ENCODE measurements at regions not wholly inside any gene's neighbourhood (a gene's known extent, or its start where the extent isn't known, plus 50 kb on each side); places are given as distances from the start of the nearest gene placed in this dataset.

- H3K9me2 ChIP-seq (replicated peaks; ENCODE audit: control insufficient read depth, low read length) = no peaks in the 10 kb centered on the region
- no peak overlapping the region for H3K27ac ChIP-seq (ENCODE audit: low read depth, low read length)
- no peak overlapping the region for H3K4me2 ChIP-seq (ENCODE audit: low read length)
- no peaks in the 10 kb centered on the region for H3K27me3 ChIP-seq (ENCODE audit: control insufficient read depth, low read length)
- no peak overlapping the region for H3K4me3 ChIP-seq (ENCODE audit: low read length)
- H3K79me2 ChIP-seq (ENCODE audit: control insufficient read depth, low read length) = no peaks in the 10 kb centered on the region
- no peaks in the 10 kb centered on the region for H3K9me3 ChIP-seq (ENCODE audit: control insufficient read depth, insufficient read depth, low read length)
- no peak for TF ChIP-seq EZH2phosphoT487 (IDR thresholded peaks at IDR 0.05; ENCODE audit: borderline replicate concordance, low read length)
- TF ChIP-seq CTCF (IDR thresholded peaks at IDR 0.05; ENCODE audit: low read depth, low read length, poor library complexity, severe bottlenecking) = no peak
- H3F3A ChIP-seq (ENCODE audit: control insufficient read depth, insufficient read depth) = no peaks in the 10 kb centered on the region
- no peaks in the 10 kb centered on the region for H3K4me1 ChIP-seq (ENCODE audit: control insufficient read depth, low read length)
- H3K36me3 ChIP-seq (ENCODE audit: control insufficient read depth, low read length) = no peaks in the 10 kb centered on the region
- H4K20me1 ChIP-seq (ENCODE audit: control insufficient read depth, insufficient read depth, low read depth, low read length) = no peaks in the 10 kb centered on the region
These were observed 132.5 kb downstream of the OSR1 start for GRCh38 chr2:19225931-19226330.

- Histone ChIP-seq H3F3A (ENCODE audit: control insufficient read depth, insufficient read depth) (no peaks in the 10 kb centered on the region), H3K27me3 (ENCODE audit: control insufficient read depth, low read length) (no peaks in the 10 kb centered on the region), H3K36me3 (ENCODE audit: control insufficient read depth, low read length) (no peaks in the 10 kb centered on the region), H3K4me2 (ENCODE audit: low read length) (no peak overlapping the region), H3K9me2 (replicated peaks; ENCODE audit: control insufficient read depth, low read length) (no peaks in the 10 kb centered on the region), H3K4me1 (ENCODE audit: control insufficient read depth, low read length) (no peaks in the 10 kb centered on the region), H4K20me1 (ENCODE audit: control insufficient read depth, insufficient read depth, low read depth, low read length) (no peaks in the 10 kb centered on the region), H3K4me3 (ENCODE audit: low read length) (no peak overlapping the region), H3K27ac (ENCODE audit: low read depth, low read length) (no peak overlapping the region), H3K79me2 (ENCODE audit: control insufficient read depth, low read length) (no peaks in the 10 kb centered on the region), H3K9me3 (ENCODE audit: control insufficient read depth, insufficient read depth, low read length) (no peaks in the 10 kb centered on the region)
- TF ChIP-seq CTCF (IDR thresholded peaks at IDR 0.05; ENCODE audit: low read depth, low read length, poor library complexity, severe bottlenecking) (no peak), EZH2phosphoT487 (IDR thresholded peaks at IDR 0.05; ENCODE audit: borderline replicate concordance, low read length) (no peak)
These were observed 133.3 kb downstream of the OSR1 start for GRCh38 chr2:19225126-19225525.

GRCh38 chr2:19224486-19224885 is 133.9 kb downstream of the OSR1 start:
- no peaks in the 10 kb centered on the region for H3F3A ChIP-seq (ENCODE audit: control insufficient read depth, insufficient read depth)
- H3K27me3 ChIP-seq (ENCODE audit: control insufficient read depth, low read length) = no peaks in the 10 kb centered on the region
- H4K20me1 ChIP-seq (ENCODE audit: control insufficient read depth, insufficient read depth, low read depth, low read length) = no peaks in the 10 kb centered on the region
- no peaks in the 10 kb centered on the region for H3K9me2 ChIP-seq (replicated peaks; ENCODE audit: control insufficient read depth, low read length)
- H3K4me1 ChIP-seq (ENCODE audit: control insufficient read depth, low read length) = no peaks in the 10 kb centered on the region
- H3K4me3 ChIP-seq (ENCODE audit: low read length) = no peak overlapping the region
- no peaks in the 10 kb centered on the region for H3K9me3 ChIP-seq (ENCODE audit: control insufficient read depth, insufficient read depth, low read length)
- TF ChIP-seq EZH2phosphoT487 (IDR thresholded peaks at IDR 0.05; ENCODE audit: borderline replicate concordance, low read length) (no peak), CTCF (IDR thresholded peaks at IDR 0.05; ENCODE audit: low read depth, low read length, poor library complexity, severe bottlenecking) (no peak)
- H3K4me2 ChIP-seq (ENCODE audit: low read length) = no peak overlapping the region
- no peaks in the 10 kb centered on the region for H3K79me2 ChIP-seq (ENCODE audit: control insufficient read depth, low read length)
- H3K36me3 ChIP-seq (ENCODE audit: control insufficient read depth, low read length) = no peaks in the 10 kb centered on the region
- no peak overlapping the region for H3K27ac ChIP-seq (ENCODE audit: low read depth, low read length)

- Histone ChIP-seq H3F3A (ENCODE audit: control insufficient read depth, insufficient read depth) (no peaks in the 10 kb centered on the region), H3K9me3 (ENCODE audit: control insufficient read depth, insufficient read depth, low read length) (no peaks in the 10 kb centered on the region), H3K79me2 (ENCODE audit: control insufficient read depth, low read length) (no peaks in the 10 kb centered on the region), H3K27ac (ENCODE audit: low read depth, low read length) (no peak overlapping the region), H3K4me1 (ENCODE audit: control insufficient read depth, low read length) (no peaks in the 10 kb centered on the region), H3K4me2 (ENCODE audit: low read length) (no peak overlapping the region), H3K36me3 (ENCODE audit: control insufficient read depth, low read length) (no peaks in the 10 kb centered on the region), H4K20me1 (ENCODE audit: control insufficient read depth, insufficient read depth, low read depth, low read length) (no peaks in the 10 kb centered on the region), H3K27me3 (ENCODE audit: control insufficient read depth, low read length) (no peaks in the 10 kb centered on the region), H3K4me3 (ENCODE audit: low read length) (no peak overlapping the region), H3K9me2 (replicated peaks; ENCODE audit: control insufficient read depth, low read length) (no peaks in the 10 kb centered on the region)
- TF ChIP-seq EZH2phosphoT487 (IDR thresholded peaks at IDR 0.05; ENCODE audit: borderline replicate concordance, low read length) (no peak), CTCF (IDR thresholded peaks at IDR 0.05; ENCODE audit: low read depth, low read length, poor library complexity, severe bottlenecking) (no peak)
These were observed 134.4 kb downstream of the OSR1 start for GRCh38 chr2:19224011-19224410.

All from DOHH2 (cell line).